ENCODE measurements at regions not wholly inside any gene's neighbourhood (a gene's known extent, or its start where the extent isn't known, plus 50 kb on each side); places are given as distances from the start of the nearest gene placed in this dataset.
"Not testable (repeated sequence)": the region's sequence is repeated elsewhere in the genome, so short reads cannot be mapped to it uniquely, and the experiment has no call there.

DNA sequence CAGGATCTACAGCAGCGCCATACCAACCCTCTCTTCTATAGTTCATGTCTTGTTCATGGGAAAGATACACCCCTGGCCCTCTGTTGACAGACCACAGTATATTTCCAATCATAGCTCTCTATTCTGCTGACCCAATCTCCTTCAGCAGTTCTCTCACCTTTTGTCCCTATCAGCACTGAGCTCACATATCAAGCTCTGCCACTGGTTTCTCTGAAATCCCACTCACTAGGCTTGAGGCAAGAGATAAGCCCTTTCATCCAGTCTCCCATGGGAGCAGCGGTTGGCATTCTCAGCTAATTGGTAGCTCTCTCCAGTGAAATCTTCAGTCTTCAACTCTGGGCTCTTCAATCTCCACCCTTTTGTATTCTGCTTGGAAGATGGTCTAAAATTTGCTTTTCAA lies 313.4 kb downstream of the GJA1 start:
- no peak for DNase-seq (ENCODE audit: low read depth in 4 of 4, low spot score in 3 of 4)

DNA sequence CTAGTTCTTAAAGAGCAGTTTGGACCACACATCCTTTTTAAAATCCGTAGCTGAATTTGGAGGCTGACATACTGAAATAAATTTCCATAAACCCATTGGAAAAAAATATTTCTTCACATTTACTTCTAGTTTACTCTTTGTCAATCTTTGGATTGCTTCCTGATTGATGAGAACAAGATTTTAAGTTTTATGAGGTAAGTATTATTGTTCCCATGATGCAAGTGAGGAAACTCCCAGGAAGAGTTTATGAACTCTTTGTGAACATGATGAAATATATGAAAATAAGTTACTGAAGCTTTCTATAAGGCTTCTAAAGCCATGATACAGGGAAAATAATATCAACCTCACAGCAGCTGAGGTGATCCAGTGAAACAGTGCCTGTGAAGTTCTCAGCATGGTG lies 320.0 kb downstream of the GJA1 start:
- DNase-seq (ENCODE audit: low read depth in 4 of 4, low spot score in 3 of 4) = no peak

DNA sequence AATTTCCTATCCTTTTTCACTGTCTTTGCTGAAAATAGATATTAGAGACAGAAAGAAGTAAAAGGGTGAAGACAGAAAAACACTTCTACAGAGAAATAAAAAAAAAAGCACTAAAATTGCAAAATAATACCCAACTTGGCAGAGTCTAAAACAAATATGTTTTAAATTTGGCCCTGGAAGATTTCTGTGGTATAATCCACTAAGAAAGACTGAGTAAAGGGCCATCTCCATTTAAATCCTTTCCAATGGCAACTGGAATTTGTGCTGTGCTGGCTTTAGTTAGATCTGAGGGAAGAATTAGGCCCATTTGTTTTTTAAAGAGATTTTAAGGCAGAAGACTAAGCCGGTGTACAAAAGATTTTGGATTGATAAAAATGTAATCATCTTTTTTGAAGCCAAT lies 321.2 kb downstream of the GJA1 start:
- DNase-seq (ENCODE audit: low read depth in 4 of 4, low spot score in 3 of 4) = no peak

DNA sequence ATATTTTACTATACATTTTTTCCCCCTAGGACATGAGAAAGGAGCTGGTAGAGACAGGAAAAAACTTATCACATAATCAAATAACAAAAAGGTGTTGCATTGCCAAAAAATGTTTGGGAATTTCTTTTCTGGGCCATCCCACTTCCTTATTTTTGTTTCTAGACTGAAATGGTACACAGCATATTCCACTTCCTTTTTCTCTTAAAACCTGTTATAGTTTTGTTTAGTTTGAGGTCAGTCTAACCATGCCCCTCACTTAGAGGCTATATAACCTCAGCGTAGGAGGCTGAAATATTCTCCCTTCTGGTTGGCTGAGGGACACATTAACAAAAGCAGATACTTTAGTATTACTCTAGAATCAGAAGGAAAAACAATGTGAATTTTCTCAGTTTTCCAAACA lies 323.9 kb downstream of the GJA1 start:
- no peak for DNase-seq (ENCODE audit: low read depth in 4 of 4, low spot score in 3 of 4)

DNA sequence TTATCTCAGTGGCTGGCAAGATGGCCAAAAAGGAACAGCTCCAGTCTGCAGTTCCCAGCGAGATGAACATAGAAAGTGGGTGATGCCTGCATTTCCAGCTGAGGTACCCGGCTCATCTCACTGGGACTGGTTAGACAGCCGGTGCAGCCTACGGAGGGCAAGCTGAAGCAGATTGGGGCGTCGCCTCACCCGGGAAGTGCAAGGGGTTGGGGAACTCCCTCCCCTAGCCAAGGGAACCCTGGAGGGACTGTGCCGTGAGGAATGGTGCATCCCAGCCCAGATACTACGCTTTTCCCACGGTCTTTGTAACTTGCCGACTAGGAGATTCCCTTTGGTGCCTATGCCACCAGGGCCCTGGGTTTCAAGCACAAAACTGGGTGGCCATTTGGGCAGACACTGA lies 324.7 kb downstream of the GJA1 start:
- no peak for DNase-seq (ENCODE audit: low read depth in 4 of 4, low spot score in 3 of 4)

DNA sequence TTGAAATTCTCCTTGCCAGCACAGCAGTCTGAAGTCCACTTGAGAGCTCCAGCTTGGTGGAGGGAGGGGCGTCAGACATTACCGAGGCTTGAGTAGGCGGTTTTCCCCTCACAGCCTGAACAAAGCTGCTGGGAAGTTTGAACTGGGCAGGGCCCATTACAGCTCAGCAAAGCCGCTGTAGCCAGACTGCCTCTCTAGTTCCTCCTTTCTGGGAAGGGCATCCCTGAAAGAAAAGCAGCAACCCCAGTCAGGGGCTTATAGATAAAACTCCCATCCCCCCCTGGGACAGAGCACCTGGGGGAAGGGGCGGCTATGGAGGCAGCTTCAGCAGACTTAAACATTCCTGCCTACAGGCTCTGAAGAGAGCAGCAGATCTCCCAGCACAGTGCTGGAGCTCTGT lies 325.3 kb downstream of the GJA1 start:
- no peak for DNase-seq (ENCODE audit: low read depth in 4 of 4, low spot score in 3 of 4)

DNA sequence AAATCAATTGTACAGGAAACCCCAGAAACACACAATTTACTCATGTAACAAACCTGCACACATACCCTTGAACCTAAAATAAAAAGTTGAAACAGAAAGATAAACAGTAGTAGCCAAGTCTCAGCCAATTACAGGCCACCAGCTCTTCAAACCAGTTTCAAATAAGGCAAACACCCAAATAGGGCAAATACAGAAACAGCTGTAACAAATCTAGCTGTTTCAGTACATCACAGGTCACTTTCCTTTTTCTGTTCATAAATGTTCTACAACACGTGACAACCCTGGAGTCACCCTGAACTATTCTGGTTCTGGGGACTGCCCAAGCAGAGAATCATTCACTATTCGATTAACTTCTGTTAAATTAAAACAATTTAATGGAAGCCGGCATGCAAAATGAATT lies 329.0 kb downstream of the GJA1 start:
- DNase-seq (ENCODE audit: low read depth in 4 of 4, low spot score in 3 of 4) = no peak

DNA sequence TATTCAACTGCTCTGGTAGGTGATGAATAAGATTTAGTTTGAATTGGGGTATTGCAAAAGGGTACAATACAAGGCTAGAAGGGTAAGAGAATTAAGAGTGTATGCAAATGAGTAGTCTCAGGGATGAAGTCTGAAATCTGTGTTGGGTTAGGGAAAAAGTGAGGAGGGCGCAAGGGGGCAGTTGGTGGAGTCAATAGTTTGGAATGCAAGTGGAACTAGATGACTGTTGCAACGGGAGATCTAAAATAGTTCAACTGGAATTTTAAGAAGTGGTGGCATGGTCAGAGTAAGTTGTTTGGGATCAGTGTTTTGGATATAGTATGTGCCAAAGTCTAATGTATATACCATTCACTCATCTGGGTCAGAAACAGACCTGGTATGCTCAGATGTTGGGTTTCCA lies 329.6 kb downstream of the GJA1 start:
- no peak for DNase-seq (ENCODE audit: low read depth in 4 of 4, low spot score in 3 of 4)

DNA sequence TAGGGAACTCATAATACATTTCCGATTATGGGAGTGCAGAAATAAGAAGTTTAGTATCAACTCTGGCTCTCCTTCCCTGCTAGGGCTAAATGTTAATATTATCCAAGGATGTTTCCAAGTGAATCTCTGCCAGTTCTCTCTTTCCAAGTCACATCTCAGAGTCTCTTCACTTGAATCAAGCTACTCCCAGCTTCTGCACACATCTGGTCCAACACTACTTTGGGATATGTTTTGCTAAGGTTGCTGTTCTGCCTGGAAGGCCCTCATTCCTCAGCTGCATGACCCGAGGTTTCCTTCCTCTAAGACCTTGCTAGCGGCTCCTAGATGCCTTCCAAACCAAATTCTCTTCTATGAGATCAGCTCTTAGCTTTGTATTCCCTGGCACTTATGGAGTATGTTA lies 331.8 kb downstream of the GJA1 start:
- no peak for DNase-seq (ENCODE audit: low read depth in 4 of 4, low spot score in 3 of 4)

DNA sequence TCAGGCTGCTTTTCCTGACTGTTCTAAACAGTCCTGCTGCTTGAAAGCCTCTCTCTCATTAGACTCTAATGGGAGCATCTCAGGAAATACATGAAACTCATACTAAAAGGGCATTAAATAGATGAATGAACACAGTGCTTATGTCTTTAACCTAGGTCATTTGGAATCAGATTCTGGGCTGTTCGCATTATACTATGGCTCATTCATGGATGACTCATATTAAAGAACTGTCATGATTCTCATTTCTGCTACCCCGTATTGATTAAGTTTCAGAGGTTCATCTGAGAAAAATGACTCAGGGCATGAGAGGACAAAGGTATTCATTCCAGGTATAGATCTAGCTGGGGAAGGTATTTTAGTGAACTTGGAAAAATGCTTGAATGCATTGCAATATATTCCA lies 335.5 kb downstream of the GJA1 start:
- no peak for DNase-seq (ENCODE audit: low read depth in 4 of 4, low spot score in 3 of 4)

DNA sequence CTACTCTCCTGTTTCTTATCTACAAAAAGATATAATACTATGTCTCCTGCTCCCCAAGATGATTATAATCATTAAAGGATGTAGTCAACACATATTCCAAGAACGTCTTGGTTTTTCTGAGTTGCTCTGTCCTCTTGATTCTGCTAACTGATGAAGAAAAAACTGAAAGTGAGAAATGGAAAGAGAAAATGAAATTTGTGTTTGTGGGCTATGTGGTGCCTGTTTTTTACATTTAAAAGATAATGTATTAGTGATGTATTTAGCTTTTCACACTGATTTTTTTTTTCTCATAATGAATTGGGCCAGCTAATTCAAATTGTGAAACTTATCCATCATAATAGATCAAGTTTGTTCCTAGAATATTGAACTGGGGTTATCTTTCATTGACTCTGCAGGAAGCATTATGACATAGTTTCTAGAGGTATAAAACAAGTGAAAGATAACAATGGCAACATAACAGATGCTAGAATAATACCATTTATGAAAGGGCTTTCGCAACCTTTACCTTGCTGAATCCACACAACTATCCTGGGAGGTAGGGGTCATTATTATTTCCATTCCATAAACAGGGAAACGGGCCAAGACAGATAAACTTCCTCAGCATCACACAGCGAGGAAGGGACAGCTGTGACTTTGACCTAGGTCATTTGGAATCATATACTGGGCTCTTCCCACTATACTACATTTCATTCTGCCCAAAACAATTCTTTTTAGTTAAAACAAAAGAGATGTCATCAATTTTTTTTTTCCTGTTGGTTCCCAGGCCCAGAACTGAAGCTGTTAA lies 336.7 kb downstream of the GJA1 start:
- DNase-seq (ENCODE audit: low read depth in 4 of 4, low spot score in 3 of 4) = no peak

DNA sequence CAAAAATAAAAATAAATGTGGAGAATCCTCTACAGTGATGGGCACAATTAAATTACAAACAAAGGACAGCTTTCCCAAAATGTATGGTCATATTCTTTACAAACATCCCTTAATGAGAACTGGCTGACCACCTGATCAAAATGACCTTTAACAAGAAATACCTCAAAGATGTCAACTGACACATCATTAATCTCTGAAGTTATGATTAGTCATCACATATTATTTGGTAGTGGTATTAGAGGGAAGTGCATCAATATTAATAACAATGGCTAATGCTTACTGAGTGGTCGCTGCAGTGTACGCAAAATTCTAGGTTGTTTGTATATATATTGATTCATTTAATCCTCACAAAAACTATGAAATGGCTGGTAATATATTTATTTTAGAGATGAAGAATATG lies 340.6 kb downstream of the GJA1 start:
- no peak for DNase-seq (ENCODE audit: low read depth in 4 of 4, low spot score in 3 of 4)

DNA sequence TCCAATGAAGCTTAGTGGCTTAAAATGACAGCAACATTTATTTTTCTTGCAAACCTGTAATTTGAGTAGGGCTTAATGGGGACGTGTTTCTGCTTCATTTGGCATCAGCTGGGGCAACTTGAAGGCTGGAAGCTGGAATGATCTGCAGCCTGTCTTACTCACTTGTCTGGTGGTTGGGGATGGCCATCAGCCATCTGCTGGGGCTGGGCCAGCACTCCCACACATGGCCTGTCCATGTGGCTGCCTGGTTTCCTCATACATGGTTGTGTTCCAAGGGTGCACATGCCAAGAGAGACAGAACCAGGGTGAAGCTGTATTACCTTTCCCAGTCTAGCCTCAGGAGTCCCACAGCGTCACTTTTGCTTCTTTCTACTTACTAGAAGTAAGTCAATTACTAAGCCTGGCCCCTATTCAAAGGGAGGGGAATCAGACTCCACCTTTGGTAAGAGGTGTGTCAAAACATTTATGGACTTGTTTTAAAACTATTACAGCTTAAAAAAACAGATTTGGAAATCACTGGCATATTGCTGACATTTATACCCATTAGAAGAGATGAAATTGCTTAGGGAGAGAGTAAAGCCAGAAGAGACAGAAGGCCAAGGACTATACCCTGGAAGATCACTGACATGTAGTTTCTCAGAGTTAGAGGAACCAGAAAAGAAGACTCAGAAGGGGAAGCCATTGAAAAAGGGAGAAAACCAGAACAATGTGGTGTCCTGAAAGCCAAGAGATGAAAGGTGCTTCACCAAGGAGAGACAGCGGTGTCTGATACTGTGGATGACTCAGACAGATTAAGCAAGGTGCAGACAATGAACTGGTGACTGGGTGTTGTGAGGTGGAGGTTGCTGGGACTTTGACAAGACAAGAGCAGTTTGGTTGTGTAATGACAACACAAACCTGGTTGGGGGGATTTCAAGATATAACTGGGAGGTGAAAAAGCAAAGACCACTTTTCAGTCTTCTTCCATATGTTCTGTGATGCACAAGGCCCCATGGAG lies 345.2 kb downstream of the GJA1 start:
- peak in 3 of 4 donors; percentile 25 to 47 (median 36) for DNase-seq (ENCODE audit: low read depth in 4 of 4, low spot score in 3 of 4)

DNA sequence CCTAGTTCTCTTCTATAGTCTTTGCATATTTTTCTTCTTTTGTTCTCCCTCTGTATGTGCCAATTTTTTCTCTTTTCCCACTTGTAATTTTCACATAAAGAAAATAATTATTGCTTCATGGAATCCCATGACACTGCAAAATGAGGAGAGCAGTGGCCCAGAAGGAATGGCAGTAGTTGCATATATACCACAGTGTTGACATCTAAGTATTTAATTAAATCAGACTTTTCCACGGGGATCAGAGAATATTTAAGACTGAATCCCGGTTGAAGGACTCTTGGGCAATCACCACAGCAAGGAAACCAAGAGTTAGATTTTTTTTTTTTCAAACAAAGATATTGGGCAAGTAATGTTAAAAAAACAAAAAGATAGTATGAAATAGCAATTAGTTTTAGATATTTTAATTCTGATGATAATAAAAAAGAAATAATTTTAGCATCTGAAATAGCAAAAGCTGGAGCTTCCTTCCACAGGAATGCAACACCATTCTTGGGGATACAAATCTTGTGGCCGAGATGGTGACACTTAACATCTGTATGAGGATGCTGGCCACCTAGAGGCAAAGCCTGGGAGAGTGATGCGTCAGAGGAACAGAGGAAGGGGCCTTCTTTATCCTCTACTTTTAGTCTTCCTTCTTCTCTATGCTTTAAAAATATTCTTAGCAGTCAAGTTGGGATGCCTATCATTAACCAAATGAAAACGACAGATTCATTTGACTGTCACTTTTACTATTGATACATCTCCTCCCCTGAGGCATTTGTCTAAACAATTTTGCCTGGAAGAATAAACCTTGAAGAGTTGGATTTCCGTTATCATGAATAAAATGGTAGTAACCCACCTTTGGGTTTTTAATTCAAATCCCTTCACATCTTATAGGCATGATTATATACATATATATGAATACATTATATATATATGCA lies 356.2 kb downstream of the GJA1 start:
- no peak for DNase-seq (ENCODE audit: low read depth in 4 of 4, low spot score in 3 of 4)

DNA sequence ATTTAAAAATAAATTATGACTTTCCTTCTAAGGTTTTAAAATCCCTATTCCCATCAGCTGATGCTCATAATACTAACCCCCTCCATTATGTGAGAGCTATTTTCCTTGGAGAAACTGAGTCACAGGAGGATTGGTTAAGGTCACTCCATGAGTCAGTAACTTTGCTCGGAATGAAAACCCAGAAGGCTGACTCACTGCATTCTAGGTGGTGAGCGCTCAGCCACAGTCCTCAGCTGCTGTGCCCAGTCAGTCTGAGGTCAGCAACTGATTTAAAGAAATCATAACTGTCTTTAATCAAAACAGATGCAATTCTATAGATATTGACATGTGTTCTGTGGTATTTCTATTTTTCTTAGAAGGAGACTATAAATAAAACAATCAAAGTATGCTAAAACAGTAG lies 359.2 kb downstream of the GJA1 start:
- DNase-seq (ENCODE audit: low read depth in 4 of 4, low spot score in 3 of 4) = no peak

DNA sequence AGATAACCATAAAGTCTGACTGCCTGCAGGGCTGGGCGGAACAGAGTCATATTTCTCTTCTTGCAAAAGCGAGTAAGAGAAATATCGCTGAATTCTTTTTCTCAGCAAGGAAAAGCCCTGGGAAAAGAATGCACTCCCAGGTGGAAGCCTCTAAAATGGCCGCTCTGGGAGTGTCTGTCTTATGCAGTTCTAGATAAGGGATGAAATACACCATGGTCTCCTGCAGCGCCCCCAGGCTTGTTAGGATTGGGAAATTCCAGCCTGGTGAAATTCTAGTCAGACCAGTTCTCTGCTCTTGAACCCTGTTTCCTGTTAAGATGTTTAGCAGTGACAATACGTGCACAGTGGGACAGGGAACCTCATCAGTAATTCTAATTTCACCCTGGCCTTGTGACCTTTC lies 362.2 kb downstream of the GJA1 start:
- not testable (repeated sequence) for DNase-seq (ENCODE audit: low read depth in 4 of 4, low spot score in 3 of 4)

DNA sequence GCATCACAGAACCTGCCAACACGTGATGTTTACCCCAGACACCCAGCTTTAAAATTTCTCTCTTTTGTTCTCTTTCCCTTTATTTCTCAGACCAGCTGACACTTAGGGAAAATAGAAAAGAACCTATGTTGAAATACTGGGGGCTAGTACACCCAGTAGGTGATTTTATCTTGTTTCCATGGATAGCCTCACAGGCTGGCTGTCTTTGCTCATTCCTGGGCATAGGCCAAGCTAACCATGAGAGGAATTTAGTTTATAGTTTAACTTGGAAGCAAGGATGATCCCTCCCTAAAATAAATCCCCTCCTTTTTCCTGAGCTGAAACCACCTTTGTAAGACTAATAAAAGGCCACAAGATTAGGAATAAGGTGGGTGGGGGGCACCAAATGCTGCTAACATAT lies 362.7 kb downstream of the GJA1 start:
- not testable (repeated sequence) for DNase-seq (ENCODE audit: low read depth in 4 of 4, low spot score in 3 of 4)

DNA sequence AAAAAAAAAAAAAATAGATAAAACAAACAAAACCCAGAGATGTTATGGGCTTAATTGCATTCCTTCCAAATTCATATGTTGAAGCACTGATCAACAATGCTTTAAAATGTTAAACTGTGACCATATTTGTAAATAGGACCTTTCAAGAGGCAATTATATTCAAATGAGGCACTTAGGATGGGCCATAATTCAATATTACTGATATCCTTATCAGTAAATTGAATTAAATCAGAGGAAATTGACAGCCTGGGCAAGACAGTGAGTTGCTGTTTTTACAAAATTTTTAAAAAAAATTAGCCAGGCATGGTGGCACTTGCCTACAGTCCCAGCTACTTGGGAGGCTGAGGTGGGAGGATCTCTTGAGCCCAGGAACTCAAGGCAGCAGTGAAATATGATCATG lies 364.1 kb downstream of the GJA1 start:
- no peak for DNase-seq (ENCODE audit: low read depth in 4 of 4, low spot score in 3 of 4)

DNA sequence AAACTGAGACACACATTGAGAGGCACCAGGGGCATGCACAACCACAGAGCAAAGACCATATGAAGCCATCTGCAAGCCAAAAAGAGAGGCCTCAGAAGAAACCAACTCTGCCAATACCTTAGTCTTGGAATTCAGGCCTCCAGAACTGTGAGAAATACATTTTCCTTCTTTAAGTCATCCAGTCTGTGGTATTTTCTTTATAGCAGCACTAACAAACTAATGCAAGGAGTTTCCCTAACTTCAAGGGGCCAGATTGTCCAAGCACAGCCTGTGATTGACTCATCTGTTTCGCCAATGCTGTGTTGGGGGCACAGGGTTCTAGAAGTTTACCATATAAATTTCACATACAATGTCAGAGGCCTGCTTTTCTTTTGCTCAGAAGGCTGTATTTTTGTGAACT lies 364.6 kb downstream of the GJA1 start:
- DNase-seq (ENCODE audit: low read depth in 4 of 4, low spot score in 3 of 4) = no peak

DNA sequence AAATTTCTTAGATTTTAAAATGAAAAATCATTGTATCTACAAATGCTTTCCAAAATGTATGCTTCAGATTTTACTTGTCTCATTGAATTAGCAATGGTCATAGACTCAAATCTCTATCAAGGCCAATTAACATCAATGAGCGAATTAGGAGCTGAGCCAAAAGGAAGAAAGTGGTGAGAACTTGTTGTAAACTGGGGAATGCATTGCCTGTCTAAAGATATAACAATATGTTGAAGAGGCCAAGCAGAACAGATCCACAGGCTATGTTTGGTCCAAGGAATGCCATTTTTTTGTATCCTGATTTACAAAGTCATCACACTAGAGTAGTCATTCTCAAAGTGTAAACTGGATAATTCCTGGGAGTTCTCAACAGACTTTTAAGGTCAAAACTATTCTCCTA lies 370.7 kb downstream of the GJA1 start:
- no peak for DNase-seq (ENCODE audit: low read depth in 4 of 4, low spot score in 3 of 4)

DNA sequence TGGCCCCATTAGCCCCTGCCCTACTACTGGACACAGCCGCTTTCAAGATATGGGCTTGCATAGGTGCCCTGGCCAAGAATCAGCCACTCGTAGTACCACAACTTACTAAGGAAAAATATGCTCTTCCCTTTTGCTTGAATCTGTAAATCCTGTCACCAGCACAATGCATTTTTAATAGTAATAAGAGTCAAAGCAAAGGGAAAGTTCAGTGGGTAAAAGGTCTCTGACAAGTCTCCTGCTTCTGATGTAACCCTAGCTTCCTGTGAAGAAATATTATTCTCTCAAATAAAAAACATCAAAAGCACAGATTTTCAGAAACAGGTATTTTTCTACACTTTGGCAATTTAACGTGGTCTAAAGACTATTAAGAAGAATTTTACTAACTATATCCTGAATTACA lies 373.8 kb downstream of the GJA1 start:
- DNase-seq (ENCODE audit: low read depth in 4 of 4, low spot score in 3 of 4) = no peak

All from left renal pelvis (tissue), 4 donors.